ENCODE measurements at regions not wholly inside any gene's neighbourhood (a gene's known extent, or its start where the extent isn't known, plus 50 kb on each side); places are given as distances from the start of the nearest gene placed in this dataset.

GRCh38 chr5:82360022-82360421, 81.9 kb upstream of the RPS23 start:
- DNase-seq (ENCODE audit: low read depth, low spot score), result no peak

DNA sequence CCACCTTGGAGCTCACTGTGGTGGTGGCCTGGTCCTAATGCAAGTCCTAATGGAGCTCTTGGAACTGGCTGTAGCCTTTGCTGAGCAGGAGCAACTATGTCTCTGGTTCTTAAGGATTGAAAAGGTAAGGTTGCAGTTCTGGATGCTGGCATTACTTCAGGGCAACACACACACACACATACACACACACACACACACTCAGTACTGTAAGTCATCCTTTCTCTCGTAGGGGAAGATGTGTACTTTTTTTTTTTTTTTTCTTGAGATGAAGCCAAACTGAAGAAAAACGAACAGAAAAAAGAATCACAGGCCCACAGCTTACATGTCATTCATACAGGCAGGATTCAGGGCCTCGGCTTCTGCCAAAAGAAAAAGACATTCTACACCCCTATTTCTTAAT, 81.1 kb upstream of the RPS23 start:
- DNase-seq (ENCODE audit: low read depth, low spot score), result no peak

DNA sequence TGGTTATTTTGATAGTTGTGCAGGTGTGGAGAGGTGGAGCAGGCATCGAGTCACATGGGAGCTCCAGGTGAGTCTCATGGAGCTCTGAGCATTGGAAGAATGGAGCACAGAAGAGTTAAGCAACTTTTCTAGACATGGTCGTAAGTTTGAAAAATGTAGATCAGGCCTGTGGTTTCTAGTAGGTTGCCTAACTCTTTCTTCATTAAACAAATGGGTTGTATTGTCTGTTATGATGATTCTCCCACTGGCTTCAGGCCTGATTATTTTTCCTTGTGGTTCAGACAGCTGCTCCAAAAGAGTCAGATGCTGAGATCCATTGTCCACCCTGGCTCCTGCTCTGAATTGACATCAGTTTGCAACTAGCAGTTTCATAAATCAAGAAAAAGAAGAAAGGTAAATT, 80.3 kb upstream of the RPS23 start:
- DNase-seq (ENCODE audit: low read depth, low spot score), result no peak

DNA sequence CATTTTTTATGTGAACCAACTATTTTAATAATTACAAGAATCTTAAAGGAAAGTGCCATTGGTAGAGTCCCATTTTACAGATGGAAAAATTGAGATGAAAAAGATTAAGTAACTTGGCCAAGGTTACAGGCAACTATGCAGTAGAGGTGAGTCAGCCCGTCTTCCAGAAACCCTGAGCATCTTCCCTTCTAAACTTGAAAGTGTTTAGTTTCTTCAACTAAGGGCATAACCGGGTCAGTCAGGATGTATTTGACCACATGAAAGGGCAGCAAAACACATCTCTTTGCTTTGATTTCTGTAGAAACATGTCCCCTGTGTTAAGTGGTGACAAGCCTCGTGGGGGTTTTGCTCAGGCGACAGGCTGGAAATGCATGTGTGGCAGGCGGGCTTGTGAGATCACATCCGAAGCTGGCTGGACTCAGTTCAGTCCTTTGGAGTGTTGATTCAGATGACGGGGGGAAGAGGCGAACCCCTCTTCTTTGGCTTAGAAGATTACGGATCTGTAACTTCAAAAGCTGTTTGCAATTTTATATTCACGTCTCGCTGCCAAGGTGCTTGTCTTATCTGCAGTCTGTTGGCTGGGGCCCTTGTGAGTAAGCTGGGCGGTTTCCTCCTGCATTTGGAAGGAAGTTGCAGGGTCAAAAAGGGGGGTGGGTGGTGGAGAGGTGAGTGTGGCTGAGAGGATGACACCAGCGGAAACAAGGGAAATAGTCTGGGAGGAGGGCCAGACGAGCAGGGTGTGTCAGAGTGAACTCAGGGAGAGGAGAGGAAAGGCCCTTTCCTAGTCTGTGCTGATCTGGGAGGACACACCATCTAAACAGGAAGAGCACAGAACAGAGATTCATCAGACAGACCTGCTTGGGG, 78.9 kb upstream of the RPS23 start:
- DNase-seq (ENCODE audit: low read depth, low spot score), result peak; percentile 47

- DNase-seq (ENCODE audit: low read depth, low spot score), result no peak
Observed at GRCh38 chr5:82356021-82356420, 77.9 kb upstream of the RPS23 start.

DNA sequence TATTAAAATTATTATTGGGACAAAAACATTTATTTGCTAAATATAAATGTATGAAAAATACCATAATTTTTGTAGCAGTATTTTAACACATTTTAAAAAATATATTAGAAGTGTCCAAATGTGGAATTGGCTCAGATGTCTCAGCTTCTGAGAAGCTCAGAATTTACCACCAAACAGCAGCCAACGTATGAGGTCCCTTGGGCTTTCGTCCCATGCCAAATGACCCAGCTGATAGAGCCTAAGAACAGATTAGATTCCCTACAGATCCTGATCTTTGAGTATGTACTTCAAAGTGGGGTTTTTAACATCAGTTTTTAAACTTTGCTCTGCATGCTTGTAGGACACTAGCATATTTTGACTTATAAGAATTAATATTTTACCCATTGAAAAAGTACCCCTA, 77.3 kb upstream of the RPS23 start:
- DNase-seq (ENCODE audit: low read depth, low spot score), result no peak

GRCh38 chr5:82355053-82355452, 76.9 kb upstream of the RPS23 start:
- DNase-seq (ENCODE audit: low read depth, low spot score), result no peak

DNA sequence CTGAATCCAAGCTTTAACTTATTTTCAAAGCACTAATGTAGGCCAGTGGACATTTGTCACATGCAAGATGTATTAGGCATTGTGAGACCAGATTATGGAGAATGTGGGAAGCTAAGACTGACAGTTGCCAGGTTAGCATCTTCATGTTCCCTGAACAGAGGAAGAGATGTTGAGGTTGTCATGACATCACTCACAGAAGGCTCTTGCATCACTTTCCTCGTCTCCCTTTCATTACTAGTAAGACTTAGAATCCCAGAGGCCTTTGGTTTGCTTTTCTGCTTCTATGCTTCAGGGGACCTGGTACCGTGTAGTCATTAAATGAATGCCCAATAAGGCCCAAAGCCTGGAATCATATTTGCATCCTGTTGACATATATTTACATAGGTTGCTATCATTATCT, 76.4 kb upstream of the RPS23 start:
- no peak for DNase-seq (ENCODE audit: low read depth, low spot score)

GRCh38 chr5:82353522-82353921, 75.4 kb upstream of the RPS23 start:
- no peak for DNase-seq (ENCODE audit: low read depth, low spot score)

- DNase-seq (ENCODE audit: low read depth, low spot score), result no peak
Observed at GRCh38 chr5:82352146-82352791, 74.1 kb upstream of the RPS23 start.

DNA sequence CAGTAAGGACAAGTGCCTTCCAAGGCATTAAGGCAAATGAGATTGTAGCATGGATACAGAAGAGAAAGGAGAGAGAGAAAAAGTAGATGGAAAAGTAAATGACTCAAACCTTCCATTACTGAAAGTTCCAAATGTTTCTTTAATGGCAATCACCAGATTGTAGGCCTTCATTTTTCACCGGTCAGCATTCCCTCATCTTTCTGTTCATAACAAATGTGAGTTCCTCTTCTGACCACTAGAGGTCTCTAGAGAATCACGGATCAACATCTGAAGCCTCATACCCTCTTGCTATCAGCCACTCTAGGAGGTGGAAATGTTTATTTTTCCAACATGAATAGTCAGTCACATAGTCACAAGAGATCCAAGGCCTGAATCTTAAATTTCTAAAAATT, 73.6 kb upstream of the RPS23 start:
- no peak for DNase-seq (ENCODE audit: low read depth, low spot score)

GRCh38 chr5:82351297-82351696, 73.1 kb upstream of the RPS23 start:
- DNase-seq (ENCODE audit: low read depth, low spot score), result no peak

- DNase-seq (ENCODE audit: low read depth, low spot score), result no peak
Observed at GRCh38 chr5:82349652-82350051, 71.5 kb upstream of the RPS23 start.

DNA sequence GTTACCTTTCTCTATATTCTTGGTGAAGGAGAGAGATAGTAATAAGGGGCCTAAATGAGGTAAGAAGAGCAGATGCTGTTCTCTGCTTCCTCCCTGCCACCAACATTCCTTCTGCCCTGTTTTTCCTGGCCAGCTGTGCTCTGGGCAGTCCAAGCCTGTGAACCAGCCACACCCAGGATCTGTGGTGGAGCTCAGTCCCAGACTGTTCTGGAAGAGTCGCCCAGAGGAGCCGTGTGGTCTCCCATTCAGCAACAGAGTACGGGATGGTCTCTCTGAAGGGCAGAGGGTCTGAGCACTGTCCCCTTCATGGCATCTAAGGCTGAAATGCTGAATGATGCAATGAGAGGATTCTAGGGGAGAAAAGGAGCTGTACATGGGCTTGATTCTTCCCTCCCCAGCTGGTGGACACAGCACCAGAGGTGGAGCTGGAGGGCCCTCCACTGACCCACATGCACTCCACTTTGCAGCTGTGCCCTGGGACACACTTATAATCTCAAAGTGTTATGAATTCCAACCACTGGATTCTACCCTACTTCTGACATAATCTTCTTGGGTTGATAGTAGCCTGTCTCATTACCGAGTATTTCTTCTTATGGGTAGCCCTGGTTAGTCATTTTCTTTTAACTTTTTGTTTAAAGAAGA, 70.8 kb upstream of the RPS23 start:
- no peak for DNase-seq (ENCODE audit: low read depth, low spot score)

GRCh38 chr5:82347201-82347865, 69.2 kb upstream of the RPS23 start:
- DNase-seq (ENCODE audit: low read depth, low spot score), result no peak

DNA sequence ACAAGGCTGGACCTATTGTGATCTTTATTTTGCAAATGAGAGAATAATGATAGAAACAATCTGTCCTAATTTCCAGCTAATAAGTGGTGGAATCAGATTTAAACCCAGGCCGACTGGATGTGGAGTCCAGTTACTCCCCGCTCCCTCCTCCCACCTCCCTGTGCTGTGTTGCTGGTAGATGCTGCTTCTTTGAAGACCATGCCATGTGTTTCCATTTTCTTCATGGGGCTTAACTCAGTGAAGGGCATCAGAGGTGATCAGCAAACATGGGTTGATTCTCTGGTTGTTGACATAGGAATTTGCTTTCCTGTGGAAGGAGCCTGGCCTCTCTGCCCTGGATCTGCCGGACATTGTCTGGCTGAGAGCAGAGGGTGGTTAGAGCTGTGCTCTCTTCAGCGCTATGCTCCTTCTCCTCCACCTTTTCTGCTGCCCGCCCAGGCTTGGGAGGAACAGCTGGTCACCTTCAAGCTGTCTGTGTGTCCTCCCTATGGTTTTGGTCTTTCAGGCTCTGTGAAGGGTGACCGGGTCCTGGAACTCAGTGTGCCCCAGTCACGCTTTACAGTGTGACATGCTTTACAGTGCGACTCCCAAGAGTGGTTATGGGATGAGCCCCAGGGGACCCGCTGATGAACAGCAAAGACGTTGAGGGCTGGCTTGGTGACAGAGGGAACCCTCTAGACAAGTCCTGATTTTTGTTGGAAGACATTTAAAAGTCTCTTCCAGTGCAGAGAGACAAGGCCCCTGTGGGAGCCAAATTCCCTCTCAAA, 68.4 kb upstream of the RPS23 start:
- no peak for DNase-seq (ENCODE audit: low read depth, low spot score)

- no peak for DNase-seq (ENCODE audit: low read depth, low spot score)
Observed at GRCh38 chr5:82345108-82345507, 67.0 kb upstream of the RPS23 start.

- no peak for DNase-seq (ENCODE audit: low read depth, low spot score)
Observed at GRCh38 chr5:82341325-82341724, 63.2 kb upstream of the RPS23 start.

- no peak for DNase-seq (ENCODE audit: low read depth, low spot score)
Observed at GRCh38 chr5:82340799-82341198, 62.6 kb upstream of the RPS23 start.

- no peak for DNase-seq (ENCODE audit: low read depth, low spot score)
Observed at GRCh38 chr5:82339792-82340191, 61.6 kb upstream of the RPS23 start.

DNA sequence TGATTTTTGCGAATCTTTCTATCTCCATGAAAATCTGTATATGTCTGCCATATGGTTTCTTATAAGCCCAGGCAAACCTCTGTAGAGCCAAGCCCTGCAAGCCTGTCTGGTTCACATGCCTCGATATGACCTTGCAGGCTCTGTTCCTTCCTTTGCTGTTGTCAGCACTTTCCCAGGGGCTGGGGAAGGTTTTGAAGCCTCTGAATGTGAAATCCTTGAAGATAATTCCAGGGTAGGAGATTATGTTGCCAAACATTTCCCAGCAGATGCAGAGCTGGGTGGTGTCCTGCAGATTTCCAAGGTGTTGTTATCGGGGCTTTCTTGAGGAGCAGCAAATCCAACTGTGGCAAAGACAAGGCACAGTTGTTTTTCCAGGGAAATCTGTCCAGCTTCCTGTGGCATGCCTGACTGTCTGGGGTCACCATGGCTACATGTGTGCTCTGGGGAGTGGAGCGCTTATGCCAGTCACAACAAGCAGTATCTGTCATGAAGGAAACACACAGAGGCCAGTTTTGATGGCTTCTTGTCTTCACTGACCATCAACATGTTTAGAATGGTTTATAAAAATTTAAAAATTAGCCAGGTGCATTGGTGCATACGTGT, 60.7 kb upstream of the RPS23 start:
- DNase-seq (ENCODE audit: low read depth, low spot score), result no peak
